Testis (tissue), 2 donors: ENCODE measurements at regions not wholly inside any gene's neighbourhood (a gene's known extent, or its start where the extent isn't known, plus 50 kb on each side); places are given as distances from the start of the nearest gene placed in this dataset.

Experiments used
- CTCF ChIP-seq, 3 experiments: fragments of 450-650 bp in 2 of 3; fragments of 200-600 bp in 1 of 3; sonication (generic) in 1 of 3; IDR thresholded peaks; one replicate each; pipeline ENCODE4 v1.5.1; 2016 to 2019; ENCODE audit warnings: antibody characterized with exemption in 3 of 3, mild to moderate bottlenecking in 2 of 3, moderate library complexity in 1 of 3
- POLR2A ChIP-seq: fragments of 450-650 bp; IDR thresholded peaks from one replicate; pipeline ENCODE4 v1.6.1; 2017; ENCODE audit warnings: antibody characterized with exemption, mild to moderate bottlenecking, moderate library complexity

GRCh38 chr1:209057901-209058300, 525.6 kb upstream of the CAMK1G start:
- TF ChIP-seq CTCF (IDR thresholded peaks at IDR 0.05) (no peak), POLR2A (no peak)
